Liver (tissue), 7 donors: ENCODE measurements at regions not wholly inside any gene's neighbourhood (a gene's known extent, or its start where the extent isn't known, plus 50 kb on each side); places are given as distances from the start of the nearest gene placed in this dataset.
A peak's percentile ranks its signal among the peaks of the same experiment; 100 is the strongest.

Experiments
- DNase-seq: peaks from one replicate; pipeline ENCODE4 v3.0.0-alpha.2; 2017; ENCODE audit warnings: low spot score
- H3K27ac ChIP-seq, 2 donors: one replicate each; pipeline ENCODE4 v1.7.0; 2013; ENCODE audit warnings: inconsistent platforms in 2 of 2, low read length in 2 of 2, control low read depth in 1 of 2, low read depth in 1 of 2, mild to moderate bottlenecking in 1 of 2
- H3K27me3 ChIP-seq, 4 donors: one replicate each; pipeline versions ENCODE4 v1.6.1 to v1.7.0; 2013; ENCODE audit warnings: low read length in 3 of 4, inconsistent platforms in 1 of 4, mild to moderate bottlenecking in 1 of 4, moderate library complexity in 1 of 4; ENCODE audit not compliant: control insufficient read depth in 4 of 4, insufficient read depth in 4 of 4
- H3K36me3 ChIP-seq, 4 donors: one replicate each; pipeline versions ENCODE4 v1.6.1 to v1.7.0; 2013; ENCODE audit warnings: low read length in 3 of 4, mild to moderate bottlenecking in 3 of 4, low read depth in 1 of 4, moderate library complexity in 1 of 4; ENCODE audit not compliant: control insufficient read depth in 4 of 4, insufficient read depth in 3 of 4
- H3K4me1 ChIP-seq, 4 donors: one replicate each; pipeline versions ENCODE4 v1.6.1 to v1.7.0; 2013; ENCODE audit warnings: low read length in 3 of 4, mild to moderate bottlenecking in 3 of 4, moderate library complexity in 1 of 4; ENCODE audit not compliant: control insufficient read depth in 4 of 4, insufficient read depth in 4 of 4
- H3K4me3 ChIP-seq, 3 donors: one replicate each; pipeline versions ENCODE4 v1.6.1 to v1.7.0; 2013; ENCODE audit warnings: low read length in 3 of 3, control low read depth in 1 of 3, low read depth in 1 of 3, mild to moderate bottlenecking in 1 of 3
- H3K9ac ChIP-seq, 2 donors: one replicate each; pipeline ENCODE4 v1.7.0; 2013; ENCODE audit warnings: low read length in 2 of 2, mild to moderate bottlenecking in 2 of 2, moderate library complexity in 2 of 2, control low read depth in 1 of 2, low read depth in 1 of 2
- H3K9me3 ChIP-seq, 4 donors: one replicate each; pipeline versions ENCODE4 v1.6.1 to v1.7.0; 2013; ENCODE audit warnings: low read length in 3 of 4; ENCODE audit not compliant: control insufficient read depth in 4 of 4
- GABPA ChIP-seq, 2 donors: IDR thresholded peaks in 1 of 2; conservative IDR thresholded peaks in 1 of 2; 2 replicates each; pipeline ENCODE4 v1.6.1; 2016; ENCODE audit warnings: antibody characterized with exemption in 2 of 2, mild to moderate bottlenecking in 1 of 2, moderate library complexity in 1 of 2
- HNF4G ChIP-seq: IDR thresholded peaks from 2 replicates; pipeline ENCODE4 v1.6.1; 2016; ENCODE audit warnings: antibody characterized with exemption
- MAX ChIP-seq: IDR thresholded peaks from 2 replicates; pipeline ENCODE4 v1.6.1; 2016; ENCODE audit warnings: antibody characterized with exemption
- NR2F2 ChIP-seq: IDR thresholded peaks from 2 replicates; pipeline ENCODE4 v1.6.1; 2016; ENCODE audit warnings: antibody characterized with exemption
- RAD21 ChIP-seq, 2 donors: IDR thresholded peaks; 2 replicates each; pipeline ENCODE4 v1.6.1; 2016; ENCODE audit warnings: antibody characterized with exemption in 2 of 2, mild to moderate bottlenecking in 2 of 2
- REST ChIP-seq: IDR thresholded peaks from 2 replicates; pipeline ENCODE4 v1.6.1; 2016; ENCODE audit warnings: antibody characterized with exemption, mild to moderate bottlenecking
- RXRA ChIP-seq, 2 donors: IDR thresholded peaks; 2 replicates each; pipeline ENCODE4 v1.6.1; 2017 to 2018; ENCODE audit warnings: antibody characterized with exemption in 2 of 2, mild to moderate bottlenecking in 1 of 2
- SP1 ChIP-seq: IDR thresholded peaks from 2 replicates; pipeline ENCODE4 v1.6.1; 2018; ENCODE audit warnings: antibody characterized with exemption, mild to moderate bottlenecking
- YY1 ChIP-seq: IDR thresholded peaks from 2 replicates; pipeline ENCODE4 v1.6.1; 2016; ENCODE audit warnings: antibody characterized with exemption, mild to moderate bottlenecking
- WGBS: extraction: QIAGEN DNeasy Blood & Tissue Kit; methylation state at CpG from one replicate; pipeline ENCODE4 v1.1.7; 2013; 5-methylcytosine and 5-hydroxymethylcytosine counted together
- donor health status: healthy.
- donor health status: healthy.
- donor health status: healthy.
- donor health status: healthy.

GRCh38 chr1:184296466-184297243 lies 90.2 kb upstream of the C1orf21 start:
- peak; percentile 42 for DNase-seq
- Histone ChIP-seq H3K4me1 (no peaks in the 10 kb centered on the region), H3K4me3 (no peak overlapping the region), H3K9ac (no peak overlapping the region), H3K9me3 (no peaks in the 10 kb centered on the region), H3K27ac (peak overlapping the region; percentile 36 to 54), H3K27me3 (no peaks in the 10 kb centered on the region), H3K36me3 (no peaks in the 10 kb centered on the region)
- WGBS = 55% methylated on average over 10 of the region's 10 CpGs
- TF ChIP-seq NR2F2 (peak; percentile 91), GABPA (IDR thresholded peaks at IDR 0.05 in 1 of 2, conservative IDR thresholded peaks at IDR 0.05 in 1 of 2) (no peak), RXRA (IDR thresholded peaks at IDR 0.05) (peak; percentile 38 to 39), SP1 (peak; percentile 58), MAX (peak; percentile 34), RAD21 (IDR thresholded peaks at IDR 0.05) (peak; percentile 37 to 60)

- no peaks in the 10 kb centered on the region for H3K36me3 ChIP-seq
- no peaks in the 10 kb centered on the region for H3K4me1 ChIP-seq
- TF ChIP-seq RAD21 (IDR thresholded peaks at IDR 0.05) = no peak
- TF ChIP-seq MAX = no peak
- no peak for TF ChIP-seq GABPA (IDR thresholded peaks at IDR 0.05 in 1 of 2, conservative IDR thresholded peaks at IDR 0.05 in 1 of 2)
- no peak for TF ChIP-seq HNF4G
- no peak for TF ChIP-seq REST
- H3K4me3 ChIP-seq = no peak overlapping the region
- peak overlapping the region; percentile 1 to 54 for H3K27ac ChIP-seq
- H3K9ac ChIP-seq = no peak overlapping the region
- 76% methylated on average over 3 of the region's 3 CpGs for WGBS
- H3K9me3 ChIP-seq = no peaks in the 10 kb centered on the region
- no peaks in the 10 kb centered on the region for H3K27me3 ChIP-seq
- no peak for DNase-seq
These were observed 89.5 kb upstream of the C1orf21 start for GRCh38 chr1:184297244-184297750.

GRCh38 chr1:184298440-184299405 lies 88.1 kb upstream of the C1orf21 start:
- H3K27ac ChIP-seq = no peak overlapping the region
- H3K9ac ChIP-seq = no peak overlapping the region
- no peaks in the 10 kb centered on the region for H3K9me3 ChIP-seq
- no peaks in the 10 kb centered on the region for H3K36me3 ChIP-seq
- WGBS = 75% methylated on average over 6 of the region's 6 CpGs
- TF ChIP-seq YY1 (no peak), SP1 (no peak)
- H3K4me1 ChIP-seq = no peaks in the 10 kb centered on the region
- no peak for DNase-seq
- no peaks in the 10 kb centered on the region for H3K27me3 ChIP-seq
- no peak overlapping the region for H3K4me3 ChIP-seq
